HepG2 (cell line): ENCODE measurements at regions not wholly inside any gene's neighbourhood (a gene's known extent, or its start where the extent isn't known, plus 50 kb on each side); places are given as distances from the start of the nearest gene placed in this dataset.

ENCODE experiments used
- ATAC-seq: fragments of 200-7000 bp; cut with Tn5 transposase; 3 replicates; pipeline ENCODE4 v1.9.1; 2020; ENCODE audit warnings: mild to moderate bottlenecking, moderate library complexity
- BruUV-seq: library from RNA; stranded (reverse); fragments of 400-500 nt; replicated peaks from 2 replicates; lab custom pipeline; 2021; lab: Mats Ljungman, UMichigan
- CTCF ChIA-PET: fragments of 300-600 bp; formaldehyde crosslinking; extraction: SDS; loops from one replicate; lab custom pipeline; 2021; ENCODE audit warnings: low total read pairs, inconsistent platforms, low intra/inter-chr PET ratio; lab: Yijun Ruan, JAX
- POLR2A ChIA-PET: fragments of 350-600 bp; sonication (Branson Sonifier 250); formaldehyde crosslinking; loops from one replicate; lab custom pipeline; 2020; ENCODE audit warnings: antibody characterized with exemption, inconsistent platforms; lab: Yijun Ruan, JAX
- DNase-seq: peaks from one replicate; pipeline ENCODE4 v3.0.0-alpha.2; 2015; ENCODE audit warnings: low spot score
- FAIRE-seq: peaks from 3 replicates; lab custom pipeline; 2011; peaks lifted over from hg19 to GRCh38; lab: Jason Lieb, UNC
- H2AFZ ChIP-seq: one replicate; pipeline ENCODE4 v1.6.1; 2011; ENCODE audit warnings: low read length, inconsistent platforms
- H3K27ac ChIP-seq: fragments of 300-600 bp; 3 replicates; pipeline ENCODE4 v1.8.0; 2011; ENCODE audit warnings: mixed run types, mild to moderate bottlenecking, mixed read lengths, low read length, inconsistent platforms; ENCODE audit not compliant: insufficient read depth; ENCODE audit errors: extremely low read length
- H3K27me3 ChIP-seq, 2 experiments: fragments of 200-600 bp in 1 of 2; 2 replicates in 1 of 2; 3 replicates in 1 of 2; pipeline versions ENCODE4 v1.6.0 to v1.8.0; 2011; ENCODE audit warnings: low read length in 2 of 2, mild to moderate bottlenecking in 2 of 2, moderate library complexity in 2 of 2, inconsistent platforms in 1 of 2; ENCODE audit not compliant: insufficient read depth in 2 of 2, control insufficient read depth in 1 of 2
- H3K36me3 ChIP-seq, 2 experiments: fragments of 200-600 bp in 1 of 2; replicated peaks in 1 of 2; 2 replicates in 1 of 2; 3 replicates in 1 of 2; pipeline versions ENCODE4 v1.5.1 to v1.8.0; 2011; ENCODE audit warnings: low read length in 2 of 2, inconsistent platforms in 1 of 2; ENCODE audit not compliant: insufficient read depth in 2 of 2, control insufficient read depth in 1 of 2
- H3K4me1 ChIP-seq: 2 replicates; pipeline ENCODE4 v1.5.1; 2012; ENCODE audit warnings: low read length, inconsistent platforms; ENCODE audit not compliant: insufficient read depth
- H3K4me2 ChIP-seq: 2 replicates; pipeline ENCODE4 v1.6.0; 2011; ENCODE audit warnings: low read depth, low read length, inconsistent platforms
- H3K4me3 ChIP-seq, 3 experiments: fragments of 200-600 bp in 1 of 3; sonication (generic), shearing (Covaris generic) in 1 of 3; replicated peaks in 1 of 3; 2 replicates each; pipeline ENCODE4 v1.5.1; 2011 to 2016; ENCODE audit warnings: low read length in 3 of 3, inconsistent platforms in 2 of 3, low read depth in 2 of 3, mild to moderate bottlenecking in 2 of 3, control low read depth in 1 of 3, mixed read lengths in 1 of 3; ENCODE audit not compliant: insufficient read depth in 1 of 3
- H3K79me2 ChIP-seq: one replicate; pipeline ENCODE4 v1.6.1; 2011; ENCODE audit warnings: low read length, inconsistent platforms; ENCODE audit not compliant: insufficient read depth
- H3K9ac ChIP-seq: 2 replicates; pipeline ENCODE4 v1.6.0; 2011; ENCODE audit warnings: mild to moderate bottlenecking, low read depth, low read length, inconsistent platforms; ENCODE audit not compliant: insufficient read depth
- H3K9me3 ChIP-seq: 2 replicates; pipeline ENCODE4 v1.5.1; 2012; ENCODE audit warnings: mild to moderate bottlenecking, low read length
- H4K20me1 ChIP-seq: 2 replicates; pipeline ENCODE4 v1.6.0; 2011; ENCODE audit warnings: inconsistent platforms, mild to moderate bottlenecking, low read length, moderate library complexity; ENCODE audit not compliant: insufficient read depth
- HINFP ChIP-seq: sonication (generic); formaldehyde crosslinking; IDR thresholded peaks from 2 replicates; pipeline ENCODE4 v1.4.0; 2020; ENCODE audit warnings: low read depth, mild to moderate bottlenecking, missing genetic modification reagents
- PCBP1 ChIP-seq: fragments of 200-400 bp; formaldehyde crosslinking; IDR thresholded peaks from 2 replicates; pipeline ENCODE4 v1.6.1; 2017; ENCODE audit warnings: mild to moderate bottlenecking, low read depth, low read length, borderline replicate concordance
- PHF21A ChIP-seq: sonication (generic); formaldehyde crosslinking; IDR thresholded peaks from 2 replicates; pipeline ENCODE4 v1.5.0; 2020; ENCODE audit warnings: mild to moderate bottlenecking, missing genetic modification reagents
- YEATS2 ChIP-seq: sonication (generic); formaldehyde crosslinking; IDR thresholded peaks from 2 replicates; pipeline ENCODE4 v1.4.0; 2020; ENCODE audit warnings: missing genetic modification reagents, borderline replicate concordance
- ZBTB1 ChIP-seq: sonication (generic); formaldehyde crosslinking; IDR thresholded peaks from 2 replicates; pipeline ENCODE4 v1.4.0; 2020; ENCODE audit warnings: missing genetic modification reagents, borderline replicate concordance
- ZNF451 ChIP-seq: sonication (generic); formaldehyde crosslinking; IDR thresholded peaks from 2 replicates; pipeline ENCODE4 v1.5.0; 2020; ENCODE audit warnings: mild to moderate bottlenecking, missing genetic modification reagents
- ZNF460 ChIP-seq: sonication (generic); formaldehyde crosslinking; IDR thresholded peaks from 2 replicates; pipeline ENCODE4 v1.5.1; 2020; ENCODE audit warnings: missing genetic modification reagents, mild to moderate bottlenecking, borderline replicate concordance
- ZNF503 ChIP-seq: sonication (generic); formaldehyde crosslinking; IDR thresholded peaks from 2 replicates; pipeline ENCODE4 v1.4.0; 2020; ENCODE audit warnings: missing genetic modification reagents
- ZNF768 ChIP-seq: sonication (generic); formaldehyde crosslinking; IDR thresholded peaks from 2 replicates; pipeline ENCODE4 v1.4.0; 2020; ENCODE audit warnings: missing genetic modification reagents
- WGBS: methylation state at CpG from one replicate; pipeline ENCODE4 v1.1.6; 2017; ENCODE audit warnings: low lambda C conversion rate; 5-methylcytosine and 5-hydroxymethylcytosine counted together
- in situ Hi-C: cut with HindIII; loops from 2 replicates; pipeline ENCODE4 v1.10.0; 2017; ENCODE audit warnings: low pct_unique_long_range_greater_than_20kb; ENCODE audit not compliant: extremely low pct_ligation_motif_present
- intact Hi-C: fragments of 100-400 bp; cut with micrococcal nuclease; formaldehyde crosslinking; loops from one replicate; pipeline ENCODE4 v1.10.0; 2022; ENCODE audit not compliant: unreplicated experiment

- CTCF ChIA-PET: no interaction called here
Observed at GRCh38 chr5:97560599-97560993, 377.5 kb upstream of the RIOK2 start.

GRCh38 chr5:97563050-97563657, 380.1 kb upstream of the RIOK2 start:
- in situ Hi-C loops: no loop called here
- Histone ChIP-seq H3K36me3 (no peaks in the 10 kb centered on the region), H3K27ac (no peak overlapping the region), H3K27me3 (no peaks in the 10 kb centered on the region), H3K79me2 (no peaks in the 10 kb centered on the region), H3K9ac (no peak overlapping the region), H3K4me1 (no peaks in the 10 kb centered on the region), H2AFZ (no peak overlapping the region), H4K20me1 (no peaks in the 10 kb centered on the region), H3K9me3 (peaks cover 23% of the 10 kb centered on the region), H3K4me2 (no peak overlapping the region), H3K4me3 (no peak overlapping the region)
- TF ChIP-seq YEATS2 (no peak), PHF21A (CRISPR knock-in tag) (no peak), ZNF503 (CRISPR knock-in tag) (no peak), HINFP (CRISPR knock-in tag) (no peak)
- BruUV-seq: no TSS peak
- FAIRE-seq (no peak), ATAC-seq (no peak), DNase-seq (no peak)
- 21% methylated on average over 2 of the region's 2 CpGs for WGBS
- ChIA-PET POLR2A (no interaction called here), CTCF (no interaction called here)
- intact Hi-C loops: no loop called here

More at GRCh38 chr5:97560599-97560993, 377.5 kb upstream of the RIOK2 start:
- Histone ChIP-seq H3K27ac (no peak overlapping the region), H3K36me3 (no peaks in the 10 kb centered on the region), H3K9ac (no peak overlapping the region), H3K4me3 (no peak overlapping the region), H3K27me3 (no peaks in the 10 kb centered on the region), H3K79me2 (no peaks in the 10 kb centered on the region), H3K4me2 (no peak overlapping the region), H4K20me1 (no peaks in the 10 kb centered on the region), H3K9me3 (no peaks in the 10 kb centered on the region; the same call in 1 of the 2 replicates), H3K4me1 (no peaks in the 10 kb centered on the region), H2AFZ (no peak overlapping the region)
- no TSS peak for BruUV-seq
- no peak for DNase-seq
- ATAC-seq: no peak
- in situ Hi-C loops: no loop called here
- 0% methylated on average over 1 of the region's 1 CpG for WGBS
- intact Hi-C loops: no loop called here
- POLR2A ChIA-PET: no interaction called here
- no peak for FAIRE-seq
- TF ChIP-seq ZNF460 (CRISPR knock-in tag) (no peak), ZNF451 (CRISPR knock-in tag) (no peak), ZNF768 (CRISPR knock-in tag) (no peak), PCBP1 (no peak), ZBTB1 (CRISPR knock-in tag) (no peak)
